ENCODE measurements at regions not wholly inside any gene's neighbourhood (a gene's known extent, or its start where the extent isn't known, plus 50 kb on each side); places are given as distances from the start of the nearest gene placed in this dataset.

DNA sequence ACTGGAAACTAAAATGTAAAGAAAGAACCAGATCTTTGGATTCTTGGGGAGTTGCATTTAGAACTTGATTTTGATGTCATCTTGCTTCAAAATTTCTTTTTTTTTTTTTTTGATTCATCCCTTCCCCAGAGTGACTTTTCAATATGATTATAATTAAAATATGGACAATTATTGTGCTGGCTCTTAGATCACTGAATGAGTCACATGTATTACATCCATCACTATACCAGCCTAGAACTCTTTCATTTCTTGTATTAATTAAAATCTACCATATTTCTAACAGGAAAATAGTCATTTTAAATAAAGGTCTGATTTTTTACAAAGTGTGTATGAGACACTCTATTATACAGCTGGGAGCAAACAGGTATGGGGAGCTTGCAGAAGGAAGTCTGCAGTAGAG, 269.5 kb upstream of the AKR1E2 start:
- no peak overlapping the region for H3K27ac ChIP-seq
- TF ChIP-seq, protein P1, sequence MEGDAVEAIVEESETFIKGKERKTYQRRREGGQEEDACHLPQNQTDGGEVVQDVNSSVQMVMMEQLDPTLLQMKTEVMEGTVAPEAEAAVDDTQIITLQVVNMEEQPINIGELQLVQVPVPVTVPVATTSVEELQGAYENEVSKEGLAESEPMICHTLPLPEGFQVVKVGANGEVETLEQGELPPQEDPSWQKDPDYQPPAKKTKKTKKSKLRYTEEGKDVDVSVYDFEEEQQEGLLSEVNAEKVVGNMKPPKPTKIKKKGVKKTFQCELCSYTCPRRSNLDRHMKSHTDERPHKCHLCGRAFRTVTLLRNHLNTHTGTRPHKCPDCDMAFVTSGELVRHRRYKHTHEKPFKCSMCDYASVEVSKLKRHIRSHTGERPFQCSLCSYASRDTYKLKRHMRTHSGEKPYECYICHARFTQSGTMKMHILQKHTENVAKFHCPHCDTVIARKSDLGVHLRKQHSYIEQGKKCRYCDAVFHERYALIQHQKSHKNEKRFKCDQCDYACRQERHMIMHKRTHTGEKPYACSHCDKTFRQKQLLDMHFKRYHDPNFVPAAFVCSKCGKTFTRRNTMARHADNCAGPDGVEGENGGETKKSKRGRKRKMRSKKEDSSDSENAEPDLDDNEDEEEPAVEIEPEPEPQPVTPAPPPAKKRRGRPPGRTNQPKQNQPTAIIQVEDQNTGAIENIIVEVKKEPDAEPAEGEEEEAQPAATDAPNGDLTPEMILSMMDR (conservative IDR thresholded peaks at IDR 0.05; ENCODE audit: low read depth): no peak
- no peak for DNase-seq (ENCODE audit: low spot score)
- ChIA-PET CTCF (no interaction called here), POLR2A (ENCODE audit: low non-redundant PET) (no interaction called here)

DNA sequence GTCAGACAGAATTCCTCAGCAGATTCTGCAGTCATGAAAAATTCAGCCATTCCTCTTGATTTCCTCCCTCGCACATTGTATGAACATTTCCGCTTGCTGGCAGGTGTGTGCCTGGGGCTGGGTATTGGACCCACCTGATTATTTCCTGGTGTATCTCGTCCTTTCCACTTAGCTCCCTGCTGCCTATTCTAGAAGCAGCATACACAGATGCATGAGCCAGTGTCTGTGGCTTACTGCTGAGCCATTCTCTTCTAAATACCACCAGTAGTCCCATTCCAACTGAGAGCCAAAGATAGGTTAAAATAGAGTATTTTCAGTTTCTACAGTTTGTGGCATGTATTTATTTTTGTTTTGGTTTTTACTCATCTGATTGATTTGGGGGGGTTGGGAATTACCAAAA, 270.1 kb upstream of the AKR1E2 start:
- TF ChIP-seq, protein P1 (conservative IDR thresholded peaks at IDR 0.05; ENCODE audit: low read depth): no peak
- ChIA-PET POLR2A (ENCODE audit: low non-redundant PET) (no interaction called here), CTCF (no interaction called here)
- no peak for DNase-seq (ENCODE audit: low spot score)
- no peak overlapping the region for H3K27ac ChIP-seq

DNA sequence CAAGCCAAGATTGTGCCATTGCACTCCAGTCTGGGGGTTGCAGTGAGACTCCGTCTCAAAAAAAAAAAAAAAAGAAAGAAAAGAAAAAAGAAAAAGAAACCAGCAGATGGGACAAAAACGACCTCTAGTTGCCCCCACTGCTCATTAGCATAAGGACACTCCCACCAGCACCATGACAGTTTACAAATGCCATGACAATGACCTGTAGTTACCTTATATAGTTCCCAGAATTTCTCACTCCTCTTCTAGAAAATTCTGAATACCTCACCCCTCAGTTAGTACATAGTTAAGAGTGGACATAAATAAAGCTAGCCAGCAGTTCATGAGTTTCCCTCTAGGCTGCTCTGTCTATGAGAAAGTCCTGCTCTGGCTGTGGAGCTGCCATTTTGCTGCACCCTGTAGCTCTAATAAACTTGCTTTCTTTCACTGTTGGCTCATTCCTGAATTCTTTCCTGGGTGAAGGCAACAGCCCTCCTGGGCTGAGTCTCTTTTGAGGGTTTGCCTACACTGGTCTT, 276.8 kb upstream of the AKR1E2 start:
- CTCF ChIA-PET: interaction anchor here (0.6 to 0.7 kb wide), 3 partner anchors 12 to 656 kb away, joined by 3 to 4 read pairs (median 3); no protein-coding TSS in a partner anchor
- H3K27ac ChIP-seq: no peak overlapping the region
- POLR2A ChIA-PET (ENCODE audit: low non-redundant PET): no interaction called here
- no peak for DNase-seq (ENCODE audit: low spot score)
- TF ChIP-seq, protein P1 (conservative IDR thresholded peaks at IDR 0.05; ENCODE audit: low read depth): no peak

DNA sequence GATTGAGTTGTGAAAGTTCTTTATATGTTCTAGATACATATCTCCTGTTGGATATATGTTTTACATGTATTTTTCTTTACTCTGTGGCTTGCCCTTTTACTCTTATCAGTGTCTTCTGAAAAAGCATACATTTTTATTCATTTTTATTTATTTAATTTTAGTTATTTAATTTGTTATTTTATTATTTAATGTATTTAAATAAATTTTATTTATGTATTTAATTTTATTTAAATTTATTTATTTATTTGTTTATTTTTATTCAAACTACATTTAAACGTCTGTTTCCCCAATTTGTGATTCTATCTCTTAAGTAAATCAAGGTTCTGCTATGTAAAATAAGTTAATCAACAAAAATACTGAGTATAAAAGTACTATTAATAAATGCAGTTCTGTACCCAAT, 279.1 kb upstream of the AKR1E2 start:
- TF ChIP-seq, protein P1 (conservative IDR thresholded peaks at IDR 0.05; ENCODE audit: low read depth): no peak
- no peak overlapping the region for H3K27ac ChIP-seq
- ChIA-PET CTCF (interaction anchor here (0.6 kb wide), 1 partner anchor 334 kb away, joined by 3 read pairs; no protein-coding TSS in a partner anchor), POLR2A (ENCODE audit: low non-redundant PET) (no interaction called here)
- no peak for DNase-seq (ENCODE audit: low spot score)

DNA sequence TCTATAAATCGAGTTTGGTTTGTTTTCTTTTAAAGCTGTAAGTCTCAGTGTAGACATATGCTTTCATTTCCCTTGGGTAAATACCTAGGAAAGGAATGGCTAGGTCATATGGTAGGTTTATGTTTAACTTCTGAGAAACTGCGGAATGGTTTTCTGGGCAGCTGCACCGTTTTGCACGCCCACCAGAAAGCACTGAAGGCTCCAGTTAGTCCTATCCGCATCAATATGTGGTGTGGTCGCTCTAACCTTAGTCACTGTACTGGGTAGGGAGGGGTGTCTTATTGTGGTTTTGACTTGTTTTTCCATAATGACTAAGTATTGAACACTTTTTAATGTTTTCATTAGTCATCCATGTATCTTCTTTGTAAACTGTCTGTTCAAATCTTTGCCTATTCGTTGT, 279.5 kb upstream of the AKR1E2 start:
- DNase-seq (ENCODE audit: low spot score): no peak
- H3K27ac ChIP-seq: no peak overlapping the region
- CTCF ChIA-PET: interaction anchor here (0.6 kb wide), 1 partner anchor 334 kb away, joined by 3 read pairs; no protein-coding TSS in a partner anchor
- TF ChIP-seq, protein P1 (conservative IDR thresholded peaks at IDR 0.05; ENCODE audit: low read depth): no peak
- POLR2A ChIA-PET (ENCODE audit: low non-redundant PET): no interaction called here

DNA sequence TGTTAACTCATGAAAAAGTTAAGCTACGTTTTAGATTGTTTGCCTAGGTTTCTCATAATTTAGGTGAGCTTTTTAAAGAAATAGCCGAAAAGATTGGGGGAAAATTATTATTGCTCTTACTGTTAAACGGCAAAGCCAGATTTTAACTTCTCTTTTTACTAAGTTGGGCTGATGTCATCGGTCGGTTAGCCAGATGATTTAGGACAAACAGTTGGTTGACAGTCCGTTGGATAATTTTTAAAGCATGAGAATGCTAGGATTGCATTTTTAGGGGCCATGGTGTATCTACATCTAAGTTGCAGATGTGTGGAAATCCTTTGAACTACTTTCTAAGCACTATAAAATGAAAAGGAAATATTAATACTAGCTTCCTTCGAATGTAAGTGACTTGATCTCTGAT, 280.9 kb upstream of the AKR1E2 start:
- no peak overlapping the region for H3K27ac ChIP-seq
- DNase-seq (ENCODE audit: low spot score): no peak
- POLR2A ChIA-PET (ENCODE audit: low non-redundant PET): no interaction called here
- TF ChIP-seq, protein P1 (conservative IDR thresholded peaks at IDR 0.05; ENCODE audit: low read depth): no peak
- CTCF ChIA-PET: no interaction called here

Measured in RWPE1 (cell line).